ENCODE measurements at regions not wholly inside any gene's neighbourhood (a gene's known extent, or its start where the extent isn't known, plus 50 kb on each side); places are given as distances from the start of the nearest gene placed in this dataset.

- Histone ChIP-seq H3K4me2 (ENCODE audit: low read depth, low read length, poor library complexity, severe bottlenecking) (no peak overlapping the region), H3K4me3 (ENCODE audit: low read length) (no peak overlapping the region), H3K4me1 (ENCODE audit: low read length) (no peaks in the 10 kb centered on the region), H2AFZ (ENCODE audit: low read length) (no peak overlapping the region), H3K9ac (ENCODE audit: low read length) (no peak overlapping the region), H4K20me1 (ENCODE audit: insufficient read depth, low read depth, low read length) (no peaks in the 10 kb centered on the region), H3K36me3 (ENCODE audit: insufficient read depth, low read length) (no peaks in the 10 kb centered on the region), H3K9me2 (replicated peaks; ENCODE audit: insufficient read depth, low read length) (no peaks in the 10 kb centered on the region), H3K27me3 (ENCODE audit: low read length) (no peaks in the 10 kb centered on the region), H3K9me3 (ENCODE audit: low read length) (no peaks in the 10 kb centered on the region), H3K27ac (ENCODE audit: low read length) (no peak overlapping the region), H3K79me2 (ENCODE audit: low read length) (no peaks in the 10 kb centered on the region)
- no peak for DNase-seq
These were observed 198.1 kb upstream of the SATB1 start for GRCh38 chr3:18623220-18623619.

GRCh38 chr3:18618723-18619122 lies 193.6 kb upstream of the SATB1 start:
- Histone ChIP-seq H3K9me2 (replicated peaks; ENCODE audit: insufficient read depth, low read length) (no peaks in the 10 kb centered on the region), H3K36me3 (ENCODE audit: insufficient read depth, low read length) (no peaks in the 10 kb centered on the region), H3K79me2 (ENCODE audit: low read length) (no peaks in the 10 kb centered on the region), H3K4me1 (ENCODE audit: low read length) (no peaks in the 10 kb centered on the region), H3K9ac (ENCODE audit: low read length) (no peak overlapping the region), H3K9me3 (ENCODE audit: low read length) (no peaks in the 10 kb centered on the region), H3K27ac (ENCODE audit: low read length) (no peak overlapping the region), H3K4me2 (ENCODE audit: low read depth, low read length, poor library complexity, severe bottlenecking) (no peak overlapping the region), H2AFZ (ENCODE audit: low read length) (no peak overlapping the region), H3K4me3 (ENCODE audit: low read length) (no peak overlapping the region), H4K20me1 (ENCODE audit: insufficient read depth, low read depth, low read length) (no peaks in the 10 kb centered on the region), H3K27me3 (ENCODE audit: low read length) (no peaks in the 10 kb centered on the region)
- no peak for DNase-seq

GRCh38 chr3:18611991-18612390 lies 186.9 kb upstream of the SATB1 start:
- Histone ChIP-seq H4K20me1 (ENCODE audit: insufficient read depth, low read depth, low read length) (no peaks in the 10 kb centered on the region), H3K4me2 (ENCODE audit: low read depth, low read length, poor library complexity, severe bottlenecking) (no peak overlapping the region)

GRCh38 chr3:18609187-18609586 lies 184.0 kb upstream of the SATB1 start:
- Histone ChIP-seq H3K4me1 (ENCODE audit: low read length) (no peaks in the 10 kb centered on the region), H3K36me3 (ENCODE audit: insufficient read depth, low read length) (no peaks in the 10 kb centered on the region), H3K9me2 (replicated peaks; ENCODE audit: insufficient read depth, low read length) (no peaks in the 10 kb centered on the region; the same call in 1 of the 2 replicates), H3K9me3 (ENCODE audit: low read length) (no peaks in the 10 kb centered on the region), H2AFZ (ENCODE audit: low read length) (no peak overlapping the region), H3K4me2 (ENCODE audit: low read depth, low read length, poor library complexity, severe bottlenecking) (no peak overlapping the region), H3K79me2 (ENCODE audit: low read length) (no peaks in the 10 kb centered on the region), H4K20me1 (ENCODE audit: insufficient read depth, low read depth, low read length) (no peaks in the 10 kb centered on the region), H3K27me3 (ENCODE audit: low read length) (no peaks in the 10 kb centered on the region), H3K4me3 (ENCODE audit: low read length) (no peak overlapping the region), H3K27ac (ENCODE audit: low read length) (no peak overlapping the region), H3K9ac (ENCODE audit: low read length) (no peak overlapping the region)
- no peak for DNase-seq

More at GRCh38 chr3:18611991-18612390, 186.9 kb upstream of the SATB1 start:
- Histone ChIP-seq H3K27ac (ENCODE audit: low read length) (no peak overlapping the region), H3K79me2 (ENCODE audit: low read length) (no peaks in the 10 kb centered on the region), H3K9ac (ENCODE audit: low read length) (no peak overlapping the region), H3K4me3 (ENCODE audit: low read length) (no peak overlapping the region), H3K9me2 (replicated peaks; ENCODE audit: insufficient read depth, low read length) (no peaks in the 10 kb centered on the region; the same call in 1 of the 2 replicates), H2AFZ (ENCODE audit: low read length) (no peak overlapping the region), H3K36me3 (ENCODE audit: insufficient read depth, low read length) (no peaks in the 10 kb centered on the region), H3K4me1 (ENCODE audit: low read length) (no peaks in the 10 kb centered on the region), H3K27me3 (ENCODE audit: low read length) (no peaks in the 10 kb centered on the region), H3K9me3 (ENCODE audit: low read length) (no peaks in the 10 kb centered on the region)
- DNase-seq, result no peak

GRCh38 chr3:18597919-18598318 lies 172.8 kb upstream of the SATB1 start:
- Histone ChIP-seq H3K9me2 (replicated peaks; ENCODE audit: insufficient read depth, low read length) (no peaks in the 10 kb centered on the region), H3K4me3 (ENCODE audit: low read length) (no peak overlapping the region), H3K4me2 (ENCODE audit: low read depth, low read length, poor library complexity, severe bottlenecking) (no peak overlapping the region), H3K27ac (ENCODE audit: low read length) (no peak overlapping the region), H3K9me3 (ENCODE audit: low read length) (no peaks in the 10 kb centered on the region), H2AFZ (ENCODE audit: low read length) (no peak overlapping the region), H3K79me2 (ENCODE audit: low read length) (no peaks in the 10 kb centered on the region), H3K4me1 (ENCODE audit: low read length) (no peaks in the 10 kb centered on the region), H3K9ac (ENCODE audit: low read length) (no peak overlapping the region), H4K20me1 (ENCODE audit: insufficient read depth, low read depth, low read length) (no peaks in the 10 kb centered on the region), H3K27me3 (ENCODE audit: low read length) (no peaks in the 10 kb centered on the region), H3K36me3 (ENCODE audit: insufficient read depth, low read length) (no peaks in the 10 kb centered on the region)
- no peak for DNase-seq

GRCh38 chr3:18593231-18593630 lies 168.1 kb upstream of the SATB1 start:
- DNase-seq, result no peak
- no peaks in the 10 kb centered on the region for H3K4me1 ChIP-seq (ENCODE audit: low read length)
- no peaks in the 10 kb centered on the region for H3K9me2 ChIP-seq (replicated peaks; ENCODE audit: insufficient read depth, low read length)
- H3K79me2 ChIP-seq (ENCODE audit: low read length), result no peaks in the 10 kb centered on the region
- no peak overlapping the region for H3K27ac ChIP-seq (ENCODE audit: low read length)
- H4K20me1 ChIP-seq (ENCODE audit: insufficient read depth, low read depth, low read length), result no peaks in the 10 kb centered on the region
- no peak overlapping the region for H3K4me2 ChIP-seq (ENCODE audit: low read depth, low read length, poor library complexity, severe bottlenecking)
- no peak overlapping the region for H3K4me3 ChIP-seq (ENCODE audit: low read length)
- H3K27me3 ChIP-seq (ENCODE audit: low read length), result no peaks in the 10 kb centered on the region
- H3K36me3 ChIP-seq (ENCODE audit: insufficient read depth, low read length), result no peaks in the 10 kb centered on the region
- H2AFZ ChIP-seq (ENCODE audit: low read length), result no peak overlapping the region
- no peaks in the 10 kb centered on the region for H3K9me3 ChIP-seq (ENCODE audit: low read length)
- H3K9ac ChIP-seq (ENCODE audit: low read length), result no peak overlapping the region

GRCh38 chr3:18591120-18591519 lies 166.0 kb upstream of the SATB1 start:
- no peaks in the 10 kb centered on the region for H3K79me2 ChIP-seq (ENCODE audit: low read length)
- H3K4me3 ChIP-seq (ENCODE audit: low read length), result no peak overlapping the region
- no peaks in the 10 kb centered on the region for H3K4me1 ChIP-seq (ENCODE audit: low read length)
- no peaks in the 10 kb centered on the region for H3K9me2 ChIP-seq (replicated peaks; ENCODE audit: insufficient read depth, low read length)
- no peak overlapping the region for H3K9ac ChIP-seq (ENCODE audit: low read length)
- H3K27ac ChIP-seq (ENCODE audit: low read length), result no peak overlapping the region
- no peaks in the 10 kb centered on the region for H4K20me1 ChIP-seq (ENCODE audit: insufficient read depth, low read depth, low read length)
- no peaks in the 10 kb centered on the region for H3K36me3 ChIP-seq (ENCODE audit: insufficient read depth, low read length)
- no peaks in the 10 kb centered on the region for H3K9me3 ChIP-seq (ENCODE audit: low read length)
- no peaks in the 10 kb centered on the region for H3K27me3 ChIP-seq (ENCODE audit: low read length)
- no peak overlapping the region for H3K4me2 ChIP-seq (ENCODE audit: low read depth, low read length, poor library complexity, severe bottlenecking)
- DNase-seq, result no peak
- no peak overlapping the region for H2AFZ ChIP-seq (ENCODE audit: low read length)

- no peak overlapping the region for H3K4me3 ChIP-seq (ENCODE audit: low read length)
- H3K4me1 ChIP-seq (ENCODE audit: low read length), result no peaks in the 10 kb centered on the region
- no peak overlapping the region for H3K9ac ChIP-seq (ENCODE audit: low read length)
- no peaks in the 10 kb centered on the region for H3K79me2 ChIP-seq (ENCODE audit: low read length)
- H3K27ac ChIP-seq (ENCODE audit: low read length), result no peak overlapping the region
- H3K9me3 ChIP-seq (ENCODE audit: low read length), result no peaks in the 10 kb centered on the region; the same call in 1 of the 2 replicates
- no peaks in the 10 kb centered on the region for H3K36me3 ChIP-seq (ENCODE audit: insufficient read depth, low read length)
- H3K27me3 ChIP-seq (ENCODE audit: low read length), result no peaks in the 10 kb centered on the region
- H3K9me2 ChIP-seq (replicated peaks; ENCODE audit: insufficient read depth, low read length), result no peaks in the 10 kb centered on the region
- no peaks in the 10 kb centered on the region for H4K20me1 ChIP-seq (ENCODE audit: insufficient read depth, low read depth, low read length)
- no peak overlapping the region for H3K4me2 ChIP-seq (ENCODE audit: low read depth, low read length, poor library complexity, severe bottlenecking)
- no peak for DNase-seq
- H2AFZ ChIP-seq (ENCODE audit: low read length), result no peak overlapping the region
These were observed 160.9 kb upstream of the SATB1 start for GRCh38 chr3:18586076-18586475.

Data from Karpas-422 (cell line).